Keratinocyte (primary cell): ENCODE measurements at regions not wholly inside any gene's neighbourhood (a gene's known extent, or its start where the extent isn't known, plus 50 kb on each side); places are given as distances from the start of the nearest gene placed in this dataset.
"Not testable (repeated sequence)": the region's sequence is repeated elsewhere in the genome, so short reads cannot be mapped to it uniquely, and the experiment has no call there.

Source experiments
- DNase-seq: peaks from one replicate; pipeline ENCODE4 v3.0.0-alpha.2; 2011; ENCODE audit warnings: low read depth, missing footprints, low spot score
- FAIRE-seq: peaks from 2 replicates; lab custom pipeline; 2011; peaks lifted over from hg19 to GRCh38; lab: Jason Lieb, UNC
- H2AFZ ChIP-seq: 2 replicates; pipeline ENCODE4 v1.6.0; 2012; ENCODE audit warnings: low read length, control low read depth, inconsistent platforms; ENCODE audit not compliant: control insufficient read depth
- H3K27ac ChIP-seq: 2 replicates; pipeline ENCODE4 v1.5.1; 2011; ENCODE audit warnings: low read length; ENCODE audit not compliant: control insufficient read depth, insufficient read depth
- H3K27me3 ChIP-seq: 3 replicates; pipeline ENCODE4 v1.6.0; 2011; ENCODE audit warnings: low read length; ENCODE audit not compliant: control insufficient read depth, insufficient read depth; ENCODE audit errors: extremely low read depth
- H3K36me3 ChIP-seq, 2 experiments: 2 replicates in 1 of 2; 3 replicates in 1 of 2; pipeline ENCODE4 v1.5.1; 2011; ENCODE audit warnings: low read length in 2 of 2, mild to moderate bottlenecking in 1 of 2; ENCODE audit not compliant: control insufficient read depth in 2 of 2, insufficient read depth in 2 of 2; ENCODE audit errors: extremely low read depth in 1 of 2
- H3K4me1 ChIP-seq: 3 replicates; pipeline ENCODE4 v1.5.1; 2011; ENCODE audit warnings: low read length; ENCODE audit not compliant: control insufficient read depth, insufficient read depth; ENCODE audit errors: extremely low read depth
- H3K4me2 ChIP-seq: 3 replicates; pipeline ENCODE4 v1.6.0; 2011; ENCODE audit warnings: low read depth, low read length; ENCODE audit not compliant: control insufficient read depth, insufficient read depth; ENCODE audit errors: extremely low read depth
- H3K4me3 ChIP-seq, 3 experiments: fragments of 200-600 bp in 1 of 3; sonication (generic) in 1 of 3; 2 replicates in 2 of 3; 3 replicates in 1 of 3; pipeline ENCODE4 v1.5.1; 2011 to 2016; ENCODE audit warnings: low read length in 3 of 3, mild to moderate bottlenecking in 3 of 3, control low read depth in 2 of 3, inconsistent platforms in 1 of 3, low read depth in 1 of 3, mixed read lengths in 1 of 3, mixed run types in 1 of 3, moderate library complexity in 1 of 3; ENCODE audit not compliant: control insufficient read depth in 2 of 3, insufficient read depth in 2 of 3; ENCODE audit errors: extremely low read depth in 1 of 3
- H3K79me2 ChIP-seq: 2 replicates; pipeline ENCODE4 v1.6.0; 2012; ENCODE audit warnings: low read length; ENCODE audit not compliant: control insufficient read depth, insufficient read depth
- H3K9ac ChIP-seq: 3 replicates; pipeline ENCODE4 v1.6.0; 2011; ENCODE audit warnings: low read length; ENCODE audit not compliant: control insufficient read depth, insufficient read depth; ENCODE audit errors: extremely low read depth
- H3K9me1 ChIP-seq: 3 replicates; pipeline ENCODE4 v1.6.0; 2011; ENCODE audit warnings: low read length; ENCODE audit not compliant: control insufficient read depth, insufficient read depth; ENCODE audit errors: extremely low read depth
- H3K9me3 ChIP-seq: 2 replicates; pipeline ENCODE4 v1.5.1; 2012; ENCODE audit warnings: low read depth, low read length; ENCODE audit not compliant: control insufficient read depth
- H4K20me1 ChIP-seq: 3 replicates; pipeline ENCODE4 v1.6.0; 2011; ENCODE audit warnings: low read length; ENCODE audit not compliant: control insufficient read depth, insufficient read depth; ENCODE audit errors: extremely low read depth
- CTCF ChIP-seq, 3 experiments: IDR thresholded peaks in 1 of 3; conservative IDR thresholded peaks in 1 of 3; optimal IDR thresholded peaks in 1 of 3; 2 replicates in 2 of 3; 3 replicates in 1 of 3; pipeline versions ENCODE3 to v1.5.1; 2011; ENCODE audit warnings: low read length in 3 of 3, mild to moderate bottlenecking in 3 of 3, moderate library complexity in 2 of 3, control low read depth in 1 of 3, inconsistent platforms in 1 of 3; ENCODE audit not compliant: insufficient read depth in 2 of 3; ENCODE audit errors: extremely low read depth in 1 of 3
- EZH2 ChIP-seq: IDR thresholded peaks from one replicate; pipeline ENCODE4 v1.6.1; 2012; ENCODE audit warnings: inconsistent platforms, mild to moderate bottlenecking, low read length, moderate library complexity
- dilution Hi-C: fragments of 300-500 bp; cut with MboI; formaldehyde crosslinking; loops from one replicate; pipeline ENCODE4 v1.7.0; 2020; ENCODE audit warnings: low sequenced_read_pairs; ENCODE audit not compliant: extremely low pct_ligation_motif_present

GRCh38 chr6:140494321-140495108 lies 1120.1 kb upstream of the CITED2 start:
- Histone ChIP-seq H3K27ac (no peak overlapping the region), H3K9ac (no peak overlapping the region), H3K4me1 (peaks cover 5% of the 10 kb centered on the region), H3K4me3 (no peak overlapping the region), H3K36me3 (no peaks in the 10 kb centered on the region), H3K27me3 (no peaks in the 10 kb centered on the region), H3K79me2 (no peaks in the 10 kb centered on the region), H3K9me3 (no peaks in the 10 kb centered on the region), H2AFZ (peak overlapping the region; percentile 64), H3K9me1 (no peaks in the 10 kb centered on the region), H4K20me1 (no peaks in the 10 kb centered on the region), H3K4me2 (peak overlapping the region; percentile 42)
- TF ChIP-seq CTCF (optimal IDR thresholded peaks at IDR 0.05 in 1 of 3, IDR thresholded peaks at IDR 0.05 in 1 of 3, conservative IDR thresholded peaks at IDR 0.05 in 1 of 3; ENCODE audit: extremely low read depth in 1 of 3, insufficient read depth in 2 of 3, low read length in 3 of 3) (no peak), EZH2 (no peak)
- no peak for FAIRE-seq
- no peak for DNase-seq
- dilution Hi-C loops: no loop called here

GRCh38 chr6:140493470-140493869 lies 1119.0 kb upstream of the CITED2 start:
- H3K9ac ChIP-seq, DNase-seq, H3K4me1 ChIP-seq: not testable (repeated sequence)

GRCh38 chr6:140490081-140490480 lies 1115.6 kb upstream of the CITED2 start:
- no peaks in the 10 kb centered on the region for H3K79me2 ChIP-seq
- no peaks in the 10 kb centered on the region for H4K20me1 ChIP-seq
- H3K9ac ChIP-seq: no peak overlapping the region
- no peak overlapping the region for H2AFZ ChIP-seq
- FAIRE-seq: no peak
- H3K9me1 ChIP-seq: no peaks in the 10 kb centered on the region
- no peaks in the 10 kb centered on the region for H3K27me3 ChIP-seq
- H3K9me3 ChIP-seq: peaks cover 4% of the 10 kb centered on the region
- H3K4me3 ChIP-seq: no peak overlapping the region
- no peaks in the 10 kb centered on the region for H3K36me3 ChIP-seq
- no peak overlapping the region for H3K4me2 ChIP-seq
- DNase-seq: no peak
- peaks cover 20% of the 10 kb centered on the region for H3K4me1 ChIP-seq
- dilution Hi-C loops: no loop called here
- H3K27ac ChIP-seq: no peak overlapping the region
- TF ChIP-seq CTCF (optimal IDR thresholded peaks at IDR 0.05 in 1 of 3, IDR thresholded peaks at IDR 0.05 in 1 of 3, conservative IDR thresholded peaks at IDR 0.05 in 1 of 3; ENCODE audit: extremely low read depth in 1 of 3, insufficient read depth in 2 of 3, low read length in 3 of 3) (no peak), EZH2 (no peak)

More at GRCh38 chr6:140493470-140493869, 1119.0 kb upstream of the CITED2 start:
- H3K4me3 ChIP-seq, H3K79me2 ChIP-seq, H4K20me1 ChIP-seq, H3K4me2 ChIP-seq, FAIRE-seq, H3K27me3 ChIP-seq, H3K9me3 ChIP-seq, H3K36me3 ChIP-seq, dilution Hi-C loops, H3K27ac ChIP-seq, H3K9me1 ChIP-seq, H2AFZ ChIP-seq: not testable (repeated sequence)
